NCI-H1417 treated with DMSO at 0.1 percent for 48 hours (cell line): ENCODE measurements at regions not wholly inside any gene's neighbourhood (a gene's known extent, or its start where the extent isn't known, plus 50 kb on each side); places are given as distances from the start of the nearest gene placed in this dataset.

ENCODE experiments used
- DNase-seq: peaks from one replicate; lab custom pipeline; 2025; lab: John Stamatoyannopoulos, UW

- DNase-seq, result no peak
Observed at GRCh38 chr15:47997195-47998080, 123.4 kb upstream of the SLC24A5 start.

- DNase-seq, result no peak
Observed at GRCh38 chr15:47998619-47999019, 122.2 kb upstream of the SLC24A5 start.

- no peak for DNase-seq
Observed at GRCh38 chr15:48001393-48002039, 119.3 kb upstream of the SLC24A5 start.

- no peak for DNase-seq
Observed at GRCh38 chr15:48002767-48003166, 118.0 kb upstream of the SLC24A5 start.

- no peak for DNase-seq
Observed at GRCh38 chr15:48003441-48003840, 117.3 kb upstream of the SLC24A5 start.

GRCh38 chr15:48005077-48005476 is 115.7 kb upstream of the SLC24A5 start:
- DNase-seq, result no peak

- DNase-seq, result no peak
Observed at GRCh38 chr15:48006031-48006511, 114.7 kb upstream of the SLC24A5 start.

GRCh38 chr15:48010316-48010715 is 110.5 kb upstream of the SLC24A5 start:
- DNase-seq, result no peak

- no peak for DNase-seq
Observed at GRCh38 chr15:48012191-48012590, 108.6 kb upstream of the SLC24A5 start.

GRCh38 chr15:48016865-48017264 is 103.9 kb upstream of the SLC24A5 start:
- no peak for DNase-seq

GRCh38 chr15:48017747-48018146 is 103.0 kb upstream of the SLC24A5 start:
- no peak for DNase-seq

- no peak for DNase-seq
Observed at GRCh38 chr15:48020166-48020565, 100.6 kb upstream of the SLC24A5 start.

- DNase-seq, result no peak
Observed at GRCh38 chr15:48021336-48022086, 99.3 kb upstream of the SLC24A5 start.

- no peak for DNase-seq
Observed at GRCh38 chr15:48025118-48025517, 95.7 kb upstream of the SLC24A5 start.

- DNase-seq, result no peak
Observed at GRCh38 chr15:48028712-48029111, 92.1 kb upstream of the SLC24A5 start.

GRCh38 chr15:48029642-48030041 is 91.1 kb upstream of the SLC24A5 start:
- no peak for DNase-seq

GRCh38 chr15:48031466-48031865 is 89.3 kb upstream of the SLC24A5 start:
- no peak for DNase-seq

- no peak for DNase-seq
Observed at GRCh38 chr15:48031973-48032372, 88.8 kb upstream of the SLC24A5 start.

GRCh38 chr15:48032911-48033310 is 87.9 kb upstream of the SLC24A5 start:
- no peak for DNase-seq

GRCh38 chr15:48038221-48038620 is 82.6 kb upstream of the SLC24A5 start:
- no peak for DNase-seq

- DNase-seq, result no peak
Observed at GRCh38 chr15:48040166-48040817, 80.5 kb upstream of the SLC24A5 start.

- no peak for DNase-seq
Observed at GRCh38 chr15:48041454-48041853, 79.3 kb upstream of the SLC24A5 start.
